ENCODE measurements at regions not wholly inside any gene's neighbourhood (a gene's known extent, or its start where the extent isn't known, plus 50 kb on each side); places are given as distances from the start of the nearest gene placed in this dataset.
A peak's percentile ranks its signal among the peaks of the same experiment; 100 is the strongest.

GRCh38 chr1:112239683-112240330, 156.2 kb upstream of the CTTNBP2NL start:
- no peak for DNase-seq
- WGBS (ENCODE audit: insufficient coverage) = no CpG with 5 or more reads among the region's 6 CpGs
- Histone ChIP-seq H2AFZ (ENCODE audit: insufficient read depth, low read depth, low read length, poor library complexity, severe bottlenecking) (no peak overlapping the region), H4K20me1 (ENCODE audit: insufficient read depth, low read length) (no peaks in the 10 kb centered on the region), H3K9me3 (replicated peaks in 1 of 2; ENCODE audit: control insufficient read depth in 1 of 2, insufficient read depth in 1 of 2, low read length in 2 of 2) (no peaks in the 10 kb centered on the region), H3K4me2 (replicated peaks; ENCODE audit: extremely low read depth, low read length, poor library complexity, severe bottlenecking) (no peak overlapping the region), H3K4me1 (ENCODE audit: control insufficient read depth in 1 of 2, insufficient read depth in 2 of 2, low read length in 2 of 2) (no peaks in the 10 kb centered on the region), H3K36me3 (replicated peaks in 1 of 2; ENCODE audit: control insufficient read depth in 1 of 2, insufficient read depth in 2 of 2, low read length in 2 of 2) (no peaks in the 10 kb centered on the region), H3K9ac (ENCODE audit: insufficient read depth, low read length, poor library complexity, severe bottlenecking) (no peak overlapping the region), H3K27ac (ENCODE audit: low read depth in 1 of 2, low read length in 2 of 2) (no peak overlapping the region), H3K4me3 (replicated peaks in 1 of 3; ENCODE audit: low read depth in 2 of 3, low read length in 3 of 3) (no peak overlapping the region), H3K79me2 (ENCODE audit: insufficient read depth, low read length) (no peaks in the 10 kb centered on the region), H3K27me3 (ENCODE audit: control insufficient read depth in 2 of 2, insufficient read depth in 2 of 2, low read length in 2 of 2) (no peaks in the 10 kb centered on the region)
- peaks cover 2 to 5% (median 4%) of the 10 kb centered on the region in 3 donors for H3K27me3 Mint-ChIP-seq (ENCODE audit: low read depth in 3 of 3)
- intact Hi-C loops (cut with micrococcal nuclease) = no loop called here
- H3K4me1 Mint-ChIP-seq = no peaks in the 10 kb centered on the region
- no peak overlapping the region for H3K27ac Mint-ChIP-seq
- no peak overlapping the region for H3K4me3 Mint-ChIP-seq
- H3K9me3 Mint-ChIP-seq = peaks cover 0 to 8% (median 2%) of the 10 kb centered on the region in 7 donors
- TF ChIP-seq CTCF (IDR thresholded peaks at IDR 0.05) = no peak
- no peaks in the 10 kb centered on the region for H3K36me3 Mint-ChIP-seq

GRCh38 chr1:112242470-112242869, 153.5 kb upstream of the CTTNBP2NL start:
- H3K9me3 Mint-ChIP-seq = peaks cover 0 to 8% (median 2%) of the 10 kb centered on the region in 7 donors
- Histone ChIP-seq H3K36me3 (replicated peaks in 1 of 2; ENCODE audit: control insufficient read depth in 1 of 2, insufficient read depth in 2 of 2, low read length in 2 of 2) (no peaks in the 10 kb centered on the region), H2AFZ (ENCODE audit: insufficient read depth, low read depth, low read length, poor library complexity, severe bottlenecking) (no peak overlapping the region), H3K4me1 (ENCODE audit: control insufficient read depth in 1 of 2, insufficient read depth in 2 of 2, low read length in 2 of 2) (no peaks in the 10 kb centered on the region), H3K27me3 (ENCODE audit: control insufficient read depth in 2 of 2, insufficient read depth in 2 of 2, low read length in 2 of 2) (no peaks in the 10 kb centered on the region), H4K20me1 (ENCODE audit: insufficient read depth, low read length) (no peaks in the 10 kb centered on the region), H3K4me3 (replicated peaks in 1 of 3; ENCODE audit: low read depth in 2 of 3, low read length in 3 of 3) (no peak overlapping the region), H3K27ac (ENCODE audit: low read depth in 1 of 2, low read length in 2 of 2) (no peak overlapping the region), H3K79me2 (ENCODE audit: insufficient read depth, low read length) (no peaks in the 10 kb centered on the region), H3K4me2 (replicated peaks; ENCODE audit: extremely low read depth, low read length, poor library complexity, severe bottlenecking) (no peak overlapping the region), H3K9me3 (replicated peaks in 1 of 2; ENCODE audit: control insufficient read depth in 1 of 2, insufficient read depth in 1 of 2, low read length in 2 of 2) (no peaks in the 10 kb centered on the region), H3K9ac (ENCODE audit: insufficient read depth, low read length, poor library complexity, severe bottlenecking) (no peak overlapping the region)
- no peak for TF ChIP-seq CTCF (IDR thresholded peaks at IDR 0.05)
- H3K27me3 Mint-ChIP-seq (ENCODE audit: low read depth in 3 of 3) = peaks cover 2 to 5% (median 5%) of the 10 kb centered on the region in 3 donors
- no peaks in the 10 kb centered on the region for H3K4me1 Mint-ChIP-seq
- no peak overlapping the region for H3K4me3 Mint-ChIP-seq
- H3K27ac Mint-ChIP-seq = peak overlapping the region in 1 of 7 donors; percentile 6
- 88% methylated on average over 5 of the region's 5 CpGs for WGBS (ENCODE audit: insufficient coverage)
- DNase-seq = no peak
- intact Hi-C loops (cut with micrococcal nuclease) = no loop called here
- H3K36me3 Mint-ChIP-seq = no peaks in the 10 kb centered on the region

Measured in CD14-positive monocyte (primary cell).